ENCODE measurements at regions not wholly inside any gene's neighbourhood (a gene's known extent, or its start where the extent isn't known, plus 50 kb on each side); places are given as distances from the start of the nearest gene placed in this dataset.

DNA sequence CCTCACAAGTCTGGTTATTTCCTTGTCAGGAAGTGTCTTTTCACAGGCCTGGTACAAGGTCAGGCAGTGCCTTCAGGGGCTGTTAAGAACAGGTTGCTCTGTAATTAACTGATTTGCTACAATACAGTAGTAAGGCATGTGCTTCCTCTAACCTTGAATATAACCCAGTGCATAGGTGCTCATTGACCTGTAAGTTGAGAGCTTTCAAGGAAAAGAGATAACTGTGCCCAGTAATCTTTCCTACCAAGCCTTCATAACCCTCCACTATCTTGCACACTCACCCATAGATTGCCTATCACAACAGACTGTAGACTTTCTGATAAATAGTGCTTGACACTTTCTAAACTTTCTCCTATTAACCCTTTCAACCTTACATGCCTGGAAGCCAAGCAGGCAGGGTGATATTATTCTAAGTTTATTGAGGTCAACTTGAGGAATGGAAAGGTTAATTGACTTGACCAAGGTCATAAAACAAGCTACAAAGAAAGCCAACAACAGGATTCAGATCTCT, 148.1 kb downstream of the PPARGC1A start:
- DNase-seq = no peak
- TF ChIP-seq POLR2A (IDR thresholded peaks at IDR 0.05) = no peak
- TF ChIP-seq, protein P1, sequence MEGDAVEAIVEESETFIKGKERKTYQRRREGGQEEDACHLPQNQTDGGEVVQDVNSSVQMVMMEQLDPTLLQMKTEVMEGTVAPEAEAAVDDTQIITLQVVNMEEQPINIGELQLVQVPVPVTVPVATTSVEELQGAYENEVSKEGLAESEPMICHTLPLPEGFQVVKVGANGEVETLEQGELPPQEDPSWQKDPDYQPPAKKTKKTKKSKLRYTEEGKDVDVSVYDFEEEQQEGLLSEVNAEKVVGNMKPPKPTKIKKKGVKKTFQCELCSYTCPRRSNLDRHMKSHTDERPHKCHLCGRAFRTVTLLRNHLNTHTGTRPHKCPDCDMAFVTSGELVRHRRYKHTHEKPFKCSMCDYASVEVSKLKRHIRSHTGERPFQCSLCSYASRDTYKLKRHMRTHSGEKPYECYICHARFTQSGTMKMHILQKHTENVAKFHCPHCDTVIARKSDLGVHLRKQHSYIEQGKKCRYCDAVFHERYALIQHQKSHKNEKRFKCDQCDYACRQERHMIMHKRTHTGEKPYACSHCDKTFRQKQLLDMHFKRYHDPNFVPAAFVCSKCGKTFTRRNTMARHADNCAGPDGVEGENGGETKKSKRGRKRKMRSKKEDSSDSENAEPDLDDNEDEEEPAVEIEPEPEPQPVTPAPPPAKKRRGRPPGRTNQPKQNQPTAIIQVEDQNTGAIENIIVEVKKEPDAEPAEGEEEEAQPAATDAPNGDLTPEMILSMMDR (IDR thresholded peaks at IDR 0.05) = no peak
- Histone ChIP-seq H3K9me3 (no peaks in the 10 kb centered on the region), H3K27me3 (no peaks in the 10 kb centered on the region), H3K27ac (no peak overlapping the region), H3K36me3 (no peaks in the 10 kb centered on the region), H3K4me3 (no peak overlapping the region), H3K4me1 (no peaks in the 10 kb centered on the region)
- intact Hi-C loops (cut with DNase I; ENCODE audit: low total_unique reads) = no loop called here

- DNase-seq = no peak
- Histone ChIP-seq H3K4me3 (no peak overlapping the region), H3K4me1 (no peaks in the 10 kb centered on the region), H3K9me3 (no peaks in the 10 kb centered on the region), H3K27me3 (no peaks in the 10 kb centered on the region), H3K27ac (no peak overlapping the region), H3K36me3 (no peaks in the 10 kb centered on the region)
- TF ChIP-seq, protein P1 (IDR thresholded peaks at IDR 0.05) = no peak
- no peak for TF ChIP-seq POLR2A (IDR thresholded peaks at IDR 0.05)
- intact Hi-C loops (cut with DNase I; ENCODE audit: low total_unique reads) = no loop called here
These were observed 152.3 kb downstream of the PPARGC1A start for GRCh38 chr4:23737571-23737970.

GRCh38 chr4:23736466-23736865, 153.4 kb downstream of the PPARGC1A start:
- TF ChIP-seq, protein P1 (IDR thresholded peaks at IDR 0.05) = no peak
- no peak for TF ChIP-seq POLR2A (IDR thresholded peaks at IDR 0.05)
- Histone ChIP-seq H3K9me3 (no peaks in the 10 kb centered on the region), H3K27me3 (no peaks in the 10 kb centered on the region), H3K36me3 (no peaks in the 10 kb centered on the region), H3K27ac (no peak overlapping the region), H3K4me3 (no peak overlapping the region), H3K4me1 (no peaks in the 10 kb centered on the region)
- DNase-seq = no peak
- intact Hi-C loops (cut with DNase I; ENCODE audit: low total_unique reads) = no loop called here

DNA sequence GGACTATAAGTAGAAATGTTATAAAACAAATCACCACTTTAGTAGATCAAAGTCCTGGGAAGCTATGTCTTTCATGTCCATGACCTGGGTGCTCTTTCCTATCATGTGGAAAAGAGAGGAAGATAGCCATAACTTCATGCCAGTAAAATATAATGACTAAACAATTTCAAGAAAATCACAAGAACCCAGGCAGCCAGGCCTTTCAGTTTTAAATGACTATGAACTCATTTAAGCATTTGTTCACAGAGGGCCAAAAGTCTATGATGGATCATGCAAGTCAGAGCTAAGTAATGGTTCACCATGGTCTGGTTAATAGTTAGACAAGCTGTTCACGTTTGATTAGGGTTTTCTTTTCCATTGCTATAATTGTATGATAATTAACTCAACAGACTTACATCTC, 155.8 kb downstream of the PPARGC1A start:
- Histone ChIP-seq H3K36me3 (no peaks in the 10 kb centered on the region), H3K4me3 (no peak overlapping the region), H3K9me3 (no peaks in the 10 kb centered on the region), H3K4me1 (no peaks in the 10 kb centered on the region), H3K27me3 (no peaks in the 10 kb centered on the region), H3K27ac (no peak overlapping the region)
- TF ChIP-seq POLR2A (IDR thresholded peaks at IDR 0.05) = no peak
- TF ChIP-seq, protein P1 (IDR thresholded peaks at IDR 0.05) = no peak
- no peak for DNase-seq
- intact Hi-C loops (cut with DNase I; ENCODE audit: low total_unique reads) = no loop called here

GRCh38 chr4:23733476-23733875, 156.4 kb downstream of the PPARGC1A start:
- H3K27me3 ChIP-seq = no peaks in the 10 kb centered on the region
- no peak overlapping the region for H3K27ac ChIP-seq
- H3K36me3 ChIP-seq = no peaks in the 10 kb centered on the region
- H3K4me3 ChIP-seq = no peak overlapping the region
- DNase-seq = no peak
- intact Hi-C loops (cut with DNase I; ENCODE audit: low total_unique reads) = no loop called here
- no peaks in the 10 kb centered on the region for H3K9me3 ChIP-seq
- H3K4me1 ChIP-seq = no peaks in the 10 kb centered on the region
- no peak for TF ChIP-seq POLR2A (IDR thresholded peaks at IDR 0.05)
- TF ChIP-seq, protein P1 (IDR thresholded peaks at IDR 0.05) = no peak

Data from uterus (tissue), 3 donors.